ENCODE measurements at regions not wholly inside any gene's neighbourhood (a gene's known extent, or its start where the extent isn't known, plus 50 kb on each side); places are given as distances from the start of the nearest gene placed in this dataset.

DNA sequence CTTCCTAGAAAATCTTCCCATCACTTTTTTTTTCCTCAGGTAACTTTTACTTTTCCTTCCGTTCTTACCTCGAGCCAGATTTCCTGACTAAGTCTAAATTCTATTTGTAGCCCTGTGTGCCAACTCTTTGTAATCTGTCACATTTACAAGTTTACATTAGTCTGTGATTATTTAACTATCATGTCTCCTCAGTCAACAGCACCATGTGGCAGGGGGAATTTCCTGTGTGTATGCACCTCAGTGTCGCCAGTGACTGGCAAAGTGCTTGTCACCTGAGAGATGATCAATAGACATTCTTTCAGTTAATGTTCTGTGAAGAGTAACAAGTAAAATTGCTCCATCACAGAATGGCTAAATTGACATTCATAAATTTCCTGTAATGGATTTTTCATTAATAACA is 468.5 kb downstream of the PDGFC start:
- Mint-ChIP-seq H3K4me3 (no peak overlapping the region), H3K4me1 (no peaks in the 10 kb centered on the region)
- intact Hi-C loops (cut with micrococcal nuclease): no loop called here

DNA sequence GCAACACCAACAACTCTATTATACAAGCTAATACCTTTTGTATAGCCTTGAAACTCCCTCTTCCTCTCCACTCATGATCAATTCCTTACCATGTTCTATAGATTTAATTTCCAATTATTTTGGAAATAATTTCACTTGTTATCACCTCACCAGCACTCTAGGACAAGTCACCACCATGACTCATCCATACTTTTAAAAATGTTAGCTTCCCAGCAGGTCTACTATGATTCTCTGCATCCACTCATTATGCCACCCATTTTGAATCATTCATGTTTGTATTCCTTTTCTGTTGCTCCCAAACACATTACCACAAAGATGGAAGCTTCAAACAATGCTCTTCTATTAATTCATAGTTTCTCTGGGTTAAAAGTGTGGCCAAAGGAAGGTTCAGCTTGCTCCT is 469.6 kb downstream of the PDGFC start:
- TF ChIP-seq, protein P1, sequence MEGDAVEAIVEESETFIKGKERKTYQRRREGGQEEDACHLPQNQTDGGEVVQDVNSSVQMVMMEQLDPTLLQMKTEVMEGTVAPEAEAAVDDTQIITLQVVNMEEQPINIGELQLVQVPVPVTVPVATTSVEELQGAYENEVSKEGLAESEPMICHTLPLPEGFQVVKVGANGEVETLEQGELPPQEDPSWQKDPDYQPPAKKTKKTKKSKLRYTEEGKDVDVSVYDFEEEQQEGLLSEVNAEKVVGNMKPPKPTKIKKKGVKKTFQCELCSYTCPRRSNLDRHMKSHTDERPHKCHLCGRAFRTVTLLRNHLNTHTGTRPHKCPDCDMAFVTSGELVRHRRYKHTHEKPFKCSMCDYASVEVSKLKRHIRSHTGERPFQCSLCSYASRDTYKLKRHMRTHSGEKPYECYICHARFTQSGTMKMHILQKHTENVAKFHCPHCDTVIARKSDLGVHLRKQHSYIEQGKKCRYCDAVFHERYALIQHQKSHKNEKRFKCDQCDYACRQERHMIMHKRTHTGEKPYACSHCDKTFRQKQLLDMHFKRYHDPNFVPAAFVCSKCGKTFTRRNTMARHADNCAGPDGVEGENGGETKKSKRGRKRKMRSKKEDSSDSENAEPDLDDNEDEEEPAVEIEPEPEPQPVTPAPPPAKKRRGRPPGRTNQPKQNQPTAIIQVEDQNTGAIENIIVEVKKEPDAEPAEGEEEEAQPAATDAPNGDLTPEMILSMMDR (IDR thresholded peaks at IDR 0.05): no peak
- ATAC-seq (ENCODE audit: low read depth) (no peak), DNase-seq (no peak)
- Mint-ChIP-seq H3K27ac (no peak overlapping the region), H3K36me3 (ENCODE audit: low read depth) (no peaks in the 10 kb centered on the region), H3K9me3 (peaks cover 2% of the 10 kb centered on the region), H3K4me3 (no peak overlapping the region), H3K27me3 (no peaks in the 10 kb centered on the region), H3K4me1 (no peaks in the 10 kb centered on the region)
- ChIA-PET POLR2A (no interaction called here), CTCF (no interaction called here)
- intact Hi-C loops (cut with micrococcal nuclease): no loop called here

More for the DNA sequence above, 468.5 kb downstream of the PDGFC start:
- TF ChIP-seq, protein P1 (IDR thresholded peaks at IDR 0.05): no peak
- Mint-ChIP-seq H3K9me3 (peaks cover 2% of the 10 kb centered on the region), H3K27ac (no peak overlapping the region), H3K27me3 (no peaks in the 10 kb centered on the region), H3K36me3 (ENCODE audit: low read depth) (no peaks in the 10 kb centered on the region)
- ChIA-PET POLR2A (no interaction called here), CTCF (no interaction called here)
- DNase-seq (no peak), ATAC-seq (ENCODE audit: low read depth) (no peak)

DNA sequence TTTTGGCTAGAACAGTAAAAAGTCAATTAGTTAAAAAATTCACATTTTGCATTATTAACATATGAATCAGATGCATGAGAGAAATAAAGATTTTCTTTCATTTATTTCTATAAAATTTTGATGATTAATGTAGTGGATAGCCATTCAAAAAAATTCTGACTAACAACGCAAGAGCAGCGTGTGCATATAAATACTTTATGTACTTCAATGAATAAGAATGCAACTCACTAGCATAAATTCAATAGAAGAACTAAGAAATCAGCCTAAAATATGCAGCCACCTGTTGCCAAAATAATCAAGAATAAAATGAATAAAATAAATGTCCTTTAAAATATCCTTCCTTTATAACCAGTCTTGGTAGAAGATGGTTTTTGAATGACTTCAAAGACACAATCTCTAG is 471.9 kb downstream of the PDGFC start:
- ChIA-PET CTCF (no interaction called here), POLR2A (no interaction called here)
- H3K27ac Mint-ChIP-seq: no peak overlapping the region
- TF ChIP-seq, protein P1 (IDR thresholded peaks at IDR 0.05): no peak
- no peaks in the 10 kb centered on the region for H3K4me1 Mint-ChIP-seq
- intact Hi-C loops (cut with micrococcal nuclease): no loop called here
- no peaks in the 10 kb centered on the region for H3K27me3 Mint-ChIP-seq
- no peak for DNase-seq
- no peaks in the 10 kb centered on the region for H3K36me3 Mint-ChIP-seq (ENCODE audit: low read depth)
- no peak for ATAC-seq (ENCODE audit: low read depth)
- peaks cover 2% of the 10 kb centered on the region for H3K9me3 Mint-ChIP-seq
- no peak overlapping the region for H3K4me3 Mint-ChIP-seq

DNA sequence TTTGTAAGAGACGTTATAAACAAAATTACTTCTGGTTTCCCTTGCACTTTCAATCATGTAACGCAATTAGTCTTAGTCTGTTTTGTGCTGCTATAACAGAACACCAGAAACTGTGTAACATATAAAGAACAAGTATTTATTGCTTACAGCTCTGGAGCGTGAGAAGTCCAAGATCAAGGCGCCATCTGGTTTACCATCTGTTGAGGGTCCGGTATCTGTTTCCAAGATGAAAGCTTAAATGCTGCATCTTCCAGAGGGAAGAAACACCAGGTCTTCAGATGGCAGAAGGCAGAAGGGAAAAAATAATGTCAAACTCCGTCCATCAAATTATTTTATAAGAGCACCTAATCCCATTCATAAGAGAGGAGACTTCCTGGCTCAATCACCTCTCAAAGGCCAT is 474.1 kb downstream of the PDGFC start:
- Mint-ChIP-seq H3K4me3 (no peak overlapping the region), H3K9me3 (no peaks in the 10 kb centered on the region), H3K4me1 (no peaks in the 10 kb centered on the region), H3K27me3 (no peaks in the 10 kb centered on the region), H3K27ac (no peak overlapping the region), H3K36me3 (ENCODE audit: low read depth) (no peaks in the 10 kb centered on the region)
- CTCF ChIA-PET: no interaction called here
- intact Hi-C loops (cut with micrococcal nuclease): no loop called here
- no peak for ATAC-seq (ENCODE audit: low read depth)
- POLR2A ChIA-PET: no interaction called here
- TF ChIP-seq, protein P1 (IDR thresholded peaks at IDR 0.05): no peak
- DNase-seq: no peak

DNA sequence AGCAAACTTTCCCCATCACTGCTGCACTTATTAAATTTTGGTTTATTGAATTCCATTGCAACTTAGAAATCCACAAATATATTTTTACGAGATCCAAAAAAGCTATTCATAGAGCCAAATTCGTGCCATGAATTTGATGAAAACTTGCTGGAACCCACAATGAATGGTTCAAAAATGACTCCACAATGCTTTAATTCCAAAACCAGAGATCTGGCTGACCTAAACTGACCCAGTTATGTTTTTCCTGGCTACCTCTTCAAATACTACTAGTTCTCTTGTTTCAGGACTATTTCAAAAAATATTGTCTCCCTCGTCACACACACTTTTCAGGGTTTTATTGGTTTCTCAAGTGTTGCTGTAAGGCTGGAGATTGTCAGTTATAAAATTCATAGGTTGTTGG is 474.8 kb downstream of the PDGFC start:
- Mint-ChIP-seq H3K9me3 (no peaks in the 10 kb centered on the region), H3K27me3 (no peaks in the 10 kb centered on the region), H3K4me3 (no peak overlapping the region), H3K4me1 (no peaks in the 10 kb centered on the region), H3K27ac (no peak overlapping the region), H3K36me3 (ENCODE audit: low read depth) (no peaks in the 10 kb centered on the region)
- TF ChIP-seq, protein P1 (IDR thresholded peaks at IDR 0.05): no peak
- ATAC-seq (ENCODE audit: low read depth) (no peak), DNase-seq (no peak)
- ChIA-PET CTCF (no interaction called here), POLR2A (no interaction called here)
- intact Hi-C loops (cut with micrococcal nuclease): no loop called here

Measured in activated B cell treated with CpG ODN at 0.5 μM for 24 hours (primary cell).